OCI-LY7 (cell line): ENCODE measurements at regions not wholly inside any gene's neighbourhood (a gene's known extent, or its start where the extent isn't known, plus 50 kb on each side); places are given as distances from the start of the nearest gene placed in this dataset.

Experiments
- BruUV-seq: library from RNA; stranded (reverse); fragments of 400-500 nt; replicated peaks from 2 replicates; lab custom pipeline; 2021; lab: Mats Ljungman, UMichigan
- CTCF ChIA-PET: fragments of 300-600 bp; sonication (Branson Sonifier 250); formaldehyde crosslinking; loops from one replicate; lab custom pipeline; 2022; ENCODE audit warnings: antibody characterized with exemption; ENCODE audit not compliant: unreplicated experiment; lab: Charles Lee
- POLR2A ChIA-PET: fragments of 300-600 bp; sonication (Branson Sonifier 250); formaldehyde crosslinking; loops from one replicate; lab custom pipeline; 2022; ENCODE audit warnings: antibody characterized with exemption; lab: Charles Lee
- DNase-seq: peaks from one replicate; pipeline ENCODE4 v3.0.0-alpha.2; 2015; ENCODE audit warnings: low spot score
- H2AFZ ChIP-seq: fragments of 200-600 bp; sonication (generic), shearing (Covaris generic); 2 replicates; pipeline ENCODE4 v1.6.1; 2014; ENCODE audit warnings: mild to moderate bottlenecking, antibody characterized with exemption, low read length, moderate library complexity
- H3K27ac ChIP-seq: fragments of 200-600 bp; sonication (generic); 2 replicates; pipeline ENCODE4 v1.5.1; 2014; ENCODE audit warnings: mixed run types, low read depth, mild to moderate bottlenecking, moderate library complexity, low read length, inconsistent platforms; ENCODE audit not compliant: poor library complexity, severe bottlenecking
- H3K36me3 ChIP-seq: fragments of 200-600 bp; sonication (generic); 2 replicates; pipeline ENCODE4 v1.6.1; 2014; ENCODE audit warnings: mild to moderate bottlenecking, antibody characterized with exemption, low read length, moderate library complexity, mixed read lengths; ENCODE audit not compliant: insufficient read depth
- H3K4me1 ChIP-seq: fragments of 200-600 bp; sonication (generic); 2 replicates; pipeline ENCODE4 v1.5.1; 2014; ENCODE audit warnings: mild to moderate bottlenecking, low read length; ENCODE audit not compliant: insufficient read depth, poor library complexity, severe bottlenecking
- H3K4me2 ChIP-seq: fragments of 200-600 bp; sonication (generic); 2 replicates; pipeline ENCODE4 v1.6.1; 2014; ENCODE audit warnings: mild to moderate bottlenecking, low read length
- H3K4me3 ChIP-seq: fragments of 200-600 bp; sonication (generic); 2 replicates; pipeline ENCODE4 v1.5.1; 2014; ENCODE audit warnings: mild to moderate bottlenecking, low read depth, low read length; ENCODE audit not compliant: poor library complexity, severe bottlenecking
- H3K79me2 ChIP-seq: fragments of 200-600 bp; sonication (generic); 2 replicates; pipeline ENCODE4 v1.6.1; 2016; ENCODE audit warnings: low read depth, mild to moderate bottlenecking, low read length, moderate library complexity, mixed read lengths; ENCODE audit not compliant: insufficient read depth
- H3K9me2 ChIP-seq: fragments of 200-600 bp; sonication (generic); 2 replicates; pipeline ENCODE4 v1.6.1; 2016; ENCODE audit warnings: mild to moderate bottlenecking, low read length, mixed read lengths; ENCODE audit not compliant: insufficient read depth
- H3K9me3 ChIP-seq: fragments of 200-600 bp; sonication (generic); 2 replicates; pipeline ENCODE4 v1.6.1; 2014; ENCODE audit warnings: mild to moderate bottlenecking, mixed run types, low read length, mixed read lengths
- H4K20me1 ChIP-seq: fragments of 200-600 bp; sonication (generic); 2 replicates; pipeline ENCODE4 v1.6.1; 2014; ENCODE audit warnings: mild to moderate bottlenecking, antibody characterized with exemption, low read length, moderate library complexity, mixed read lengths; ENCODE audit not compliant: insufficient read depth
- EZH2phosphoT487 ChIP-seq: fragments of 200-600 bp; sonication (generic); IDR thresholded peaks from 2 replicates; pipeline ENCODE4 v1.6.1; 2018; ENCODE audit warnings: low read depth, borderline replicate concordance, mild to moderate bottlenecking, mixed run types, antibody characterized with exemption, low read length, moderate library complexity, mixed read lengths
- intact Hi-C: fragments of 100-400 bp; cut with micrococcal nuclease; formaldehyde crosslinking; loops from one replicate; pipeline ENCODE4 v1.10.0; 2022; ENCODE audit not compliant: unreplicated experiment
- TF ChIP-seq, protein P1 (sequence below): fragments of 200-600 bp; sonication (generic); conservative IDR thresholded peaks from 2 replicates; pipeline ENCODE4 v1.5.1; 2014; ENCODE audit warnings: mild to moderate bottlenecking, antibody characterized with exemption, low read length, moderate library complexity, mixed read lengths

GRCh38 chr2:48874282-48874681 lies 118.8 kb upstream of the LHCGR start:
- Histone ChIP-seq H3K4me1 (no peaks in the 10 kb centered on the region), H3K9me2 (no peaks in the 10 kb centered on the region), H3K79me2 (no peaks in the 10 kb centered on the region), H3K4me3 (no peak overlapping the region), H2AFZ (no peak overlapping the region), H4K20me1 (no peaks in the 10 kb centered on the region), H3K27ac (no peak overlapping the region), H3K9me3 (no peaks in the 10 kb centered on the region), H3K4me2 (no peak overlapping the region), H3K36me3 (no peaks in the 10 kb centered on the region)
- CTCF ChIA-PET, result no interaction called here
- POLR2A ChIA-PET, result interaction anchor here (0.6 kb wide), 1 partner anchor 29 kb away, joined by 4 read pairs; no protein-coding TSS in a partner anchor
- TF ChIP-seq, protein P1, sequence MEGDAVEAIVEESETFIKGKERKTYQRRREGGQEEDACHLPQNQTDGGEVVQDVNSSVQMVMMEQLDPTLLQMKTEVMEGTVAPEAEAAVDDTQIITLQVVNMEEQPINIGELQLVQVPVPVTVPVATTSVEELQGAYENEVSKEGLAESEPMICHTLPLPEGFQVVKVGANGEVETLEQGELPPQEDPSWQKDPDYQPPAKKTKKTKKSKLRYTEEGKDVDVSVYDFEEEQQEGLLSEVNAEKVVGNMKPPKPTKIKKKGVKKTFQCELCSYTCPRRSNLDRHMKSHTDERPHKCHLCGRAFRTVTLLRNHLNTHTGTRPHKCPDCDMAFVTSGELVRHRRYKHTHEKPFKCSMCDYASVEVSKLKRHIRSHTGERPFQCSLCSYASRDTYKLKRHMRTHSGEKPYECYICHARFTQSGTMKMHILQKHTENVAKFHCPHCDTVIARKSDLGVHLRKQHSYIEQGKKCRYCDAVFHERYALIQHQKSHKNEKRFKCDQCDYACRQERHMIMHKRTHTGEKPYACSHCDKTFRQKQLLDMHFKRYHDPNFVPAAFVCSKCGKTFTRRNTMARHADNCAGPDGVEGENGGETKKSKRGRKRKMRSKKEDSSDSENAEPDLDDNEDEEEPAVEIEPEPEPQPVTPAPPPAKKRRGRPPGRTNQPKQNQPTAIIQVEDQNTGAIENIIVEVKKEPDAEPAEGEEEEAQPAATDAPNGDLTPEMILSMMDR, result no peak
- no peak for TF ChIP-seq EZH2phosphoT487
- no peak for DNase-seq
- no TSS peak for BruUV-seq
- intact Hi-C loops, result no loop called here

DNA sequence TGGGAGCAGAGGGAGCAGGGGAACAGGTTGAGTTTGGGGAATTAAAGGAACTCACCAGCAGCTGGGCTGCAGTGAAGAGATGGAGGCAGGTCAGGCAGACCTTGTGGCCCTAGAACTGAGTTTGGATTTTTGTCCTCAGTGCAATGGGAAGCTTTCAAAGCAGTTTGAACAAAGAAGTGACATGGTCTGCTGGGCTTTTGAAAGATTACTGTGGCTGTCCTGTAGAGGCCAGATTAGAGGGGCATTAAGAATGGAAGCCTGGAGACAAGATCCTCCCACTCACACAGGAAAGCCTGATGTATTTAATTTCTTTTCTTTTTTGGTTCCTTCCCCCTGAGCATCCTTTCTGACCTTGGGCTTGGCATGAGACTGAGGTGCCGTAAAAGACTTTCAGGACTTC lies 118.1 kb upstream of the LHCGR start:
- Histone ChIP-seq H3K79me2 (no peaks in the 10 kb centered on the region), H4K20me1 (no peaks in the 10 kb centered on the region), H3K9me2 (no peaks in the 10 kb centered on the region), H3K4me2 (no peak overlapping the region), H3K9me3 (no peaks in the 10 kb centered on the region), H2AFZ (no peak overlapping the region), H3K4me3 (no peak overlapping the region), H3K4me1 (no peaks in the 10 kb centered on the region), H3K27ac (no peak overlapping the region), H3K36me3 (no peaks in the 10 kb centered on the region)
- intact Hi-C loops, result no loop called here
- TF ChIP-seq, protein P1, result no peak
- TF ChIP-seq EZH2phosphoT487, result no peak
- ChIA-PET POLR2A (interaction anchor here (0.6 kb wide), 1 partner anchor 30 kb away, joined by 4 read pairs; no protein-coding TSS in a partner anchor), CTCF (no interaction called here)
- no peak for DNase-seq
- BruUV-seq, result no TSS peak

- POLR2A ChIA-PET, result no interaction called here
- Histone ChIP-seq H3K36me3 (no peaks in the 10 kb centered on the region), H3K79me2 (no peaks in the 10 kb centered on the region), H4K20me1 (no peaks in the 10 kb centered on the region), H3K4me1 (no peaks in the 10 kb centered on the region), H3K9me3 (no peaks in the 10 kb centered on the region), H2AFZ (no peak overlapping the region), H3K27ac (no peak overlapping the region), H3K4me3 (no peak overlapping the region), H3K9me2 (no peaks in the 10 kb centered on the region), H3K4me2 (no peak overlapping the region)
- TF ChIP-seq EZH2phosphoT487, result no peak
- TF ChIP-seq, protein P1, result no peak
- intact Hi-C loops, result no loop called here
- DNase-seq, result no peak
- no TSS peak for BruUV-seq
- CTCF ChIA-PET, result no interaction called here
Measured at GRCh38 chr2:48870942-48871341, 115.4 kb upstream of the LHCGR start.
